Right atrium auricular region (tissue), 2 donors: ENCODE measurements at regions not wholly inside any gene's neighbourhood (a gene's known extent, or its start where the extent isn't known, plus 50 kb on each side); places are given as distances from the start of the nearest gene placed in this dataset.

Experiments
- DNase-seq: peaks from one replicate; pipeline ENCODE4 v3.0.0-alpha.2; 2019; ENCODE audit warnings: low spot score
- H3K27ac ChIP-seq, 2 donors: fragments of 200-600 bp; sonication (generic); 1 replicate in 1 of 2; 2 replicates in 1 of 2; pipeline ENCODE4 v1.5.1; 2016 to 2019
- H3K27me3 ChIP-seq, 2 donors: fragments of 200-600 bp; sonication (generic); one replicate each; pipeline versions ENCODE4 v1.5.1 to v1.6.0; 2017 to 2019
- H3K36me3 ChIP-seq: fragments of 200-600 bp; sonication (generic); one replicate; pipeline ENCODE4 v1.5.1; 2016
- H3K4me1 ChIP-seq, 2 donors: fragments of 200-600 bp; sonication (generic); one replicate each; pipeline versions ENCODE4 v1.5.1 to v1.6.0; 2017 to 2019
- H3K4me3 ChIP-seq, 2 donors: fragments of 200-600 bp; sonication (generic); 1 replicate in 1 of 2; 2 replicates in 1 of 2; pipeline ENCODE4 v1.5.1; 2017 to 2019; ENCODE audit warnings: mild to moderate bottlenecking in 1 of 2, moderate library complexity in 1 of 2
- H3K9me3 ChIP-seq, 2 donors: fragments of 200-600 bp; sonication (generic); one replicate each; pipeline ENCODE4 v1.5.1; 2019
- CTCF ChIP-seq, 2 donors: fragments of 200-600 bp; sonication (generic); IDR thresholded peaks; one replicate each; pipeline ENCODE4 v1.5.1; 2019; ENCODE audit warnings: antibody characterized with exemption in 2 of 2

DNA sequence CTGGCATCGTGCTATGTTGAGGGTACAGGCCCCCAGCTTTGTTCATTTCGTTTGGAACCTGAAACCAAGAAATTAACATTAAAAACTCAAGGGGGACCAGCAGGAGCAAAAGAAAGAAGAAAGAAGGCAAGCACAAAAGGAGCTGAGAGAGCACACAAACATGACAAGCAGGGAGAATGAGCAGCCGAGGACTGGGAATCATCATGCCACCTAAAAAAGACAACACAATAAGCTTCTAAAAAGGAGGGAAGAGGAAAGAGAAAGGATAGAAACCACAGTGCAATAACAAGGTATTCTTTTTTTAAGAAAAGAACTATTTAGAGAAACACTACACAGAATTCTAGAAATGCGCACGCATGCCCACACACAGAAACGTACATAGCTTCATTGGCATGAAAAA, 103.2 kb upstream of the FAM9B start:
- TF ChIP-seq CTCF (IDR thresholded peaks at IDR 0.05), result no peak
- no peaks in the 10 kb centered on the region for H3K9me3 ChIP-seq
- H3K27ac ChIP-seq, result no peak overlapping the region
- H3K27me3 ChIP-seq, result no peaks in the 10 kb centered on the region
- H3K36me3 ChIP-seq, result no peaks in the 10 kb centered on the region
- DNase-seq, result no peak
- no peaks in the 10 kb centered on the region for H3K4me1 ChIP-seq
- no peak overlapping the region for H3K4me3 ChIP-seq

- Histone ChIP-seq H3K36me3 (no peaks in the 10 kb centered on the region), H3K27ac (no peak overlapping the region), H3K4me3 (no peak overlapping the region), H3K27me3 (no peaks in the 10 kb centered on the region), H3K9me3 (no peaks in the 10 kb centered on the region), H3K4me1 (no peaks in the 10 kb centered on the region)
- TF ChIP-seq CTCF (IDR thresholded peaks at IDR 0.05), result no peak
- DNase-seq, result no peak
These were observed 107.6 kb upstream of the FAM9B start for GRCh38 chrX:9141496-9141895.

- H3K27ac ChIP-seq, result no peak overlapping the region
- no peaks in the 10 kb centered on the region for H3K27me3 ChIP-seq
- H3K36me3 ChIP-seq, result no peaks in the 10 kb centered on the region
These were observed 110.8 kb upstream of the FAM9B start for GRCh38 chrX:9144701-9145241.

DNA sequence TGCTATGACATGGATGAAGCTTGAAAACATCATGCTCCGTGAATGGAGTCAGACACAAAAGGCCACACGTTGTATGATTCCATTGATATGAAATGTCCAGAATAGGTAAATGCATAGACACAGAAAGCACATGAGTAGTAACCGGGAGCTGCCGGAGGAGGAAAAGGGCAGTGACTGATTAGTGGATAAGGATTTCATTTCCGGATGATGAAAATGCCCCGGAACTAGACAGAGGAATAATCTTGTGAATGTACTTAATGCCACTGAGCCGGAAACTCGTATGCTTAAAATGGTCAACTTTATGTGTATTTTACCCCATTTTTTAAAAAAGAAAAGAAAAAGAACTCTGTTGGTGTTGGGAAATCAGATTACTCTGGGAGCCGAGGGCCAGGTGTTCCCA, 112.7 kb upstream of the FAM9B start:
- Histone ChIP-seq H3K4me1 (no peaks in the 10 kb centered on the region), H3K36me3 (no peaks in the 10 kb centered on the region), H3K9me3 (no peaks in the 10 kb centered on the region), H3K4me3 (no peak overlapping the region), H3K27ac (no peak overlapping the region), H3K27me3 (no peaks in the 10 kb centered on the region)
- TF ChIP-seq CTCF (IDR thresholded peaks at IDR 0.05), result no peak
- no peak for DNase-seq

More at GRCh38 chrX:9144701-9145241, 110.8 kb upstream of the FAM9B start:
- Histone ChIP-seq H3K9me3 (no peaks in the 10 kb centered on the region), H3K4me1 (no peaks in the 10 kb centered on the region), H3K4me3 (no peak overlapping the region)
- DNase-seq, result no peak
- no peak for TF ChIP-seq CTCF (IDR thresholded peaks at IDR 0.05)

DNA sequence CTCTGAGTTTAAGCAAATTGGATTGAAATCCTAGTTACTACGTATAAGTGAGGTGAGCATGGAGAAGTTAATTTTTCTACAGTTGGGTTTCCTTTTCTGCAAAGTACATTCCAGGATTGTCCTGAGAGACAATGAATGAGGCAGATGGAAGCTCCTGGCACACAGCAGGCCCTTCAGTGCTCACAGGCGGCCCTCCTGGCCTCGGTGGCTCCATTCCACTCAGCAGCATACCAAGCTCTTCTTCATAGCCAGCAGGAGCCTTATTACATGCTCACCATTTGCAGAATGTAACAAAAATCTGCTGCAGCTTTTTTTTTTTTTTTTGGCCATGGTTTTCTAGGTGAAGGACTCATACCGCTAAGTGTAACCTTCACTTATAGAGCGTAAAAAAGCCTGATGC, 113.2 kb upstream of the FAM9B start:
- Histone ChIP-seq H3K36me3 (no peaks in the 10 kb centered on the region), H3K4me1 (no peaks in the 10 kb centered on the region), H3K27ac (no peak overlapping the region), H3K4me3 (no peak overlapping the region), H3K9me3 (no peaks in the 10 kb centered on the region), H3K27me3 (no peaks in the 10 kb centered on the region)
- TF ChIP-seq CTCF (IDR thresholded peaks at IDR 0.05), result no peak
- no peak for DNase-seq

- Histone ChIP-seq H3K4me3 (no peak overlapping the region), H3K4me1 (no peaks in the 10 kb centered on the region), H3K27me3 (no peaks in the 10 kb centered on the region), H3K27ac (no peak overlapping the region), H3K9me3 (no peaks in the 10 kb centered on the region), H3K36me3 (no peaks in the 10 kb centered on the region)
- no peak for DNase-seq
- no peak for TF ChIP-seq CTCF (IDR thresholded peaks at IDR 0.05)
These were observed 113.8 kb upstream of the FAM9B start for GRCh38 chrX:9147726-9148125.
